ENCODE measurements at regions not wholly inside any gene's neighbourhood (a gene's known extent, or its start where the extent isn't known, plus 50 kb on each side); places are given as distances from the start of the nearest gene placed in this dataset.
A peak's percentile ranks its signal among the peaks of the same experiment; 100 is the strongest.

GRCh38 chr18:38241216-38241615 lies 675.6 kb upstream of the CELF4 start:
- no TSS peak for BruUV-seq (replicated peaks)
- DNase-seq (ENCODE audit: unreplicated experiment): peak; percentile 55
- CTCF ChIA-PET: interaction anchor here (0.6 kb wide), 1 partner anchor 127 kb away, joined by 3 read pairs; no protein-coding TSS in a partner anchor
- H3K9me3 Mint-ChIP-seq (ENCODE audit: unreplicated experiment): no peaks in the 10 kb centered on the region
- no peaks in the 10 kb centered on the region for H3K36me3 Mint-ChIP-seq (ENCODE audit: insufficient read depth, unreplicated experiment)
- peaks cover 28% of the 10 kb centered on the region for H3K4me1 Mint-ChIP-seq (ENCODE audit: insufficient read depth, unreplicated experiment)
- no peaks in the 10 kb centered on the region for H3K27me3 Mint-ChIP-seq (ENCODE audit: insufficient read depth, unreplicated experiment)
- POLR2A ChIA-PET: interaction anchor here (1.0 kb wide), 1 partner anchor 14 kb away, joined by 3 read pairs; no protein-coding TSS in a partner anchor
- intact Hi-C loops (cut with micrococcal nuclease): no loop called here
- TF ChIP-seq CTCF (IDR thresholded peaks at IDR 0.05; ENCODE audit: unreplicated experiment): no peak
- H3K4me3 Mint-ChIP-seq (ENCODE audit: unreplicated experiment): no peak overlapping the region
- peak overlapping the region; percentile 1 for H3K27ac Mint-ChIP-seq (ENCODE audit: low read depth, unreplicated experiment)

- ChIA-PET CTCF (no interaction called here), POLR2A (interaction anchor here (0.7 kb wide), 1 partner anchor 146 kb away, joined by 3 read pairs; no protein-coding TSS in a partner anchor)
- no peak overlapping the region for H3K27ac Mint-ChIP-seq (ENCODE audit: low read depth, unreplicated experiment)
- H3K36me3 Mint-ChIP-seq (ENCODE audit: insufficient read depth, unreplicated experiment): no peaks in the 10 kb centered on the region
- peaks cover 28% of the 10 kb centered on the region for H3K4me1 Mint-ChIP-seq (ENCODE audit: insufficient read depth, unreplicated experiment)
- H3K9me3 Mint-ChIP-seq (ENCODE audit: unreplicated experiment): no peaks in the 10 kb centered on the region
- no peak overlapping the region for H3K4me3 Mint-ChIP-seq (ENCODE audit: unreplicated experiment)
- BruUV-seq (replicated peaks): no TSS peak
- DNase-seq (ENCODE audit: unreplicated experiment): no peak
- intact Hi-C loops (cut with micrococcal nuclease): no loop called here
- TF ChIP-seq CTCF (IDR thresholded peaks at IDR 0.05; ENCODE audit: unreplicated experiment): no peak
- no peaks in the 10 kb centered on the region for H3K27me3 Mint-ChIP-seq (ENCODE audit: insufficient read depth, unreplicated experiment)
Measured at GRCh38 chr18:38239606-38240005, 674.0 kb upstream of the CELF4 start.

- DNase-seq (ENCODE audit: unreplicated experiment): no peak
- Mint-ChIP-seq H3K9me3 (ENCODE audit: unreplicated experiment) (no peaks in the 10 kb centered on the region), H3K4me3 (ENCODE audit: unreplicated experiment) (no peak overlapping the region), H3K27me3 (ENCODE audit: insufficient read depth, unreplicated experiment) (no peaks in the 10 kb centered on the region), H3K4me1 (ENCODE audit: insufficient read depth, unreplicated experiment) (peaks cover 21% of the 10 kb centered on the region), H3K27ac (ENCODE audit: low read depth, unreplicated experiment) (no peak overlapping the region), H3K36me3 (ENCODE audit: insufficient read depth, unreplicated experiment) (no peaks in the 10 kb centered on the region)
- BruUV-seq (replicated peaks): no TSS peak
- intact Hi-C loops (cut with micrococcal nuclease): no loop called here
- CTCF ChIA-PET: interaction anchor here (1.1 kb wide), 1 partner anchor 852 kb away, joined by 3 read pairs; no protein-coding TSS in a partner anchor
- no peak for TF ChIP-seq CTCF (IDR thresholded peaks at IDR 0.05; ENCODE audit: unreplicated experiment)
- POLR2A ChIA-PET: interaction anchor here (1.0 to 1.2 kb wide), 2 partner anchors 10 to 477 kb away, joined by 3 to 4 read pairs; no protein-coding TSS in a partner anchor
Measured at GRCh38 chr18:38237796-38238195, 672.2 kb upstream of the CELF4 start.

- TF ChIP-seq CTCF (IDR thresholded peaks at IDR 0.05; ENCODE audit: unreplicated experiment): no peak
- intact Hi-C loops (cut with micrococcal nuclease): no loop called here
- Mint-ChIP-seq H3K36me3 (ENCODE audit: insufficient read depth, unreplicated experiment) (no peaks in the 10 kb centered on the region), H3K27ac (ENCODE audit: low read depth, unreplicated experiment) (no peak overlapping the region), H3K9me3 (ENCODE audit: unreplicated experiment) (peaks cover 6% of the 10 kb centered on the region), H3K4me1 (ENCODE audit: insufficient read depth, unreplicated experiment) (no peaks in the 10 kb centered on the region), H3K4me3 (ENCODE audit: unreplicated experiment) (no peak overlapping the region), H3K27me3 (ENCODE audit: insufficient read depth, unreplicated experiment) (no peaks in the 10 kb centered on the region)
- DNase-seq (ENCODE audit: unreplicated experiment): no peak
- CTCF ChIA-PET: interaction anchor here (1.2 kb wide), 1 partner anchor 24 kb away, joined by 4 read pairs; no protein-coding TSS in a partner anchor
- POLR2A ChIA-PET: interaction anchor here (0.8 kb wide), 1 partner anchor 16 kb away, joined by 3 read pairs; no protein-coding TSS in a partner anchor
- BruUV-seq (replicated peaks): no TSS peak
Measured at GRCh38 chr18:38221476-38222100, 656.0 kb upstream of the CELF4 start.

All from MCF 10A (cell line).